Pons (tissue), 1 donor: ENCODE measurements at regions not wholly inside any gene's neighbourhood (a gene's known extent, or its start where the extent isn't known, plus 50 kb on each side); places are given as distances from the start of the nearest gene placed in this dataset.

Experiments
- DNase-seq: peaks from one replicate; pipeline ENCODE4 v3.0.0-alpha.2; 2016; ENCODE audit warnings: low spot score

- DNase-seq = no peak
Measured at GRCh38 chr21:25005388-25005787, 601.9 kb downstream of the MRPL39 start.

GRCh38 chr21:25002676-25003075 is 604.6 kb downstream of the MRPL39 start:
- DNase-seq = no peak

- DNase-seq = no peak
Measured at GRCh38 chr21:24995216-24995615, 612.1 kb downstream of the MRPL39 start.

- no peak for DNase-seq
Measured at GRCh38 chr21:24994717-24995116, 612.6 kb downstream of the MRPL39 start.

- no peak for DNase-seq
Measured at GRCh38 chr21:24989516-24989915, 617.8 kb downstream of the MRPL39 start.

- DNase-seq = no peak
Measured at GRCh38 chr21:24988941-24989340, 618.3 kb downstream of the MRPL39 start.

- no peak for DNase-seq
Measured at GRCh38 chr21:24976238-24976637, 631.0 kb downstream of the MRPL39 start.

GRCh38 chr21:24969068-24969467 is 638.2 kb downstream of the MRPL39 start:
- DNase-seq = no peak

GRCh38 chr21:24955275-24955961 is 651.9 kb downstream of the MRPL39 start:
- no peak for DNase-seq

- DNase-seq = no peak
Measured at GRCh38 chr21:24948186-24948585, 659.1 kb downstream of the MRPL39 start.

GRCh38 chr21:24945910-24946309 is 661.4 kb downstream of the MRPL39 start:
- no peak for DNase-seq

- no peak for DNase-seq
Measured at GRCh38 chr21:24941316-24942185, 665.7 kb downstream of the MRPL39 start.

GRCh38 chr21:24939291-24939690 is 668.0 kb downstream of the MRPL39 start:
- DNase-seq = peak; percentile 2

GRCh38 chr21:24938573-24938972 is 668.7 kb downstream of the MRPL39 start:
- no peak for DNase-seq

GRCh38 chr21:24935991-24936390 is 671.3 kb downstream of the MRPL39 start:
- DNase-seq = no peak

- DNase-seq = no peak
Measured at GRCh38 chr21:24910591-24910990, 696.7 kb downstream of the MRPL39 start.

- no peak for DNase-seq
Measured at GRCh38 chr21:24903994-24904635, 703.2 kb downstream of the MRPL39 start.

- no peak for DNase-seq
Measured at GRCh38 chr21:24899138-24899537, 708.1 kb downstream of the MRPL39 start.

GRCh38 chr21:24897883-24898282 is 709.4 kb downstream of the MRPL39 start:
- DNase-seq = no peak

GRCh38 chr21:24896735-24897124 is 710.6 kb downstream of the MRPL39 start:
- no peak for DNase-seq

- peak; percentile 34 for DNase-seq
Measured at GRCh38 chr21:24895885-24896734, 711.2 kb downstream of the MRPL39 start.

GRCh38 chr21:24894324-24894723 is 713.0 kb downstream of the MRPL39 start:
- no peak for DNase-seq
